ENCODE measurements at regions not wholly inside any gene's neighbourhood (a gene's known extent, or its start where the extent isn't known, plus 50 kb on each side); places are given as distances from the start of the nearest gene placed in this dataset.

DNA sequence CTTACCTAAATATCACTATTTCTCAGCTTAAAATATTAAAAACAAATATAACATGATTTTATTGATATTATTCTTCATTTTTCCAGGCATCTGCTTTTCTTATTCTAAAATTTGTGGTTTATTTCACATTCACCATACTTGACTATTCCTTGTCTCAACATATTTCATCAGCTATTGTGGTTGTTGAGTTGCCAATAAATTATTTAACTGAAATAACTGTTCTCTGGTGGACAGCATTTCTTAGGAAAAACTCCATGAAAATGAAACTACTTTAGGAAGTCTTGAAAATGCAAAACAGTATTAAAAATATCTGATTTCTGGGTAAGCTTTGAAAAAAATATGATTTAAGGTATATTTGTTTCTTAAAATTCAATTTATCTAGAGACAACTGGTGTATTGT lies 122.9 kb upstream of the SEMA3A start:
- TF ChIP-seq, protein P1, sequence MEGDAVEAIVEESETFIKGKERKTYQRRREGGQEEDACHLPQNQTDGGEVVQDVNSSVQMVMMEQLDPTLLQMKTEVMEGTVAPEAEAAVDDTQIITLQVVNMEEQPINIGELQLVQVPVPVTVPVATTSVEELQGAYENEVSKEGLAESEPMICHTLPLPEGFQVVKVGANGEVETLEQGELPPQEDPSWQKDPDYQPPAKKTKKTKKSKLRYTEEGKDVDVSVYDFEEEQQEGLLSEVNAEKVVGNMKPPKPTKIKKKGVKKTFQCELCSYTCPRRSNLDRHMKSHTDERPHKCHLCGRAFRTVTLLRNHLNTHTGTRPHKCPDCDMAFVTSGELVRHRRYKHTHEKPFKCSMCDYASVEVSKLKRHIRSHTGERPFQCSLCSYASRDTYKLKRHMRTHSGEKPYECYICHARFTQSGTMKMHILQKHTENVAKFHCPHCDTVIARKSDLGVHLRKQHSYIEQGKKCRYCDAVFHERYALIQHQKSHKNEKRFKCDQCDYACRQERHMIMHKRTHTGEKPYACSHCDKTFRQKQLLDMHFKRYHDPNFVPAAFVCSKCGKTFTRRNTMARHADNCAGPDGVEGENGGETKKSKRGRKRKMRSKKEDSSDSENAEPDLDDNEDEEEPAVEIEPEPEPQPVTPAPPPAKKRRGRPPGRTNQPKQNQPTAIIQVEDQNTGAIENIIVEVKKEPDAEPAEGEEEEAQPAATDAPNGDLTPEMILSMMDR (IDR thresholded peaks at IDR 0.05) = no peak
- TF ChIP-seq POLR2A (IDR thresholded peaks at IDR 0.05) = no peak
